ENCODE measurements at regions not wholly inside any gene's neighbourhood (a gene's known extent, or its start where the extent isn't known, plus 50 kb on each side); places are given as distances from the start of the nearest gene placed in this dataset.
"Not testable (repeated sequence)": the region's sequence is repeated elsewhere in the genome, so short reads cannot be mapped to it uniquely, and the experiment has no call there.

GRCh38 chr9:2386566-2386965 is 235.0 kb upstream of the VLDLR start:
- no peaks in the 10 kb centered on the region for H3K27me3 ChIP-seq (ENCODE audit: control insufficient read depth, insufficient read depth, low read length, poor library complexity, severe bottlenecking)
- H3K36me3 ChIP-seq (ENCODE audit: control insufficient read depth, insufficient read depth, low read length): no peaks in the 10 kb centered on the region
- no peaks in the 10 kb centered on the region for H3K4me1 ChIP-seq (ENCODE audit: control insufficient read depth, insufficient read depth, low read length)
- H3K9me3 ChIP-seq (ENCODE audit: control insufficient read depth, low read length): no peaks in the 10 kb centered on the region
- H3K27ac ChIP-seq (ENCODE audit: insufficient read depth, low read depth, low read length, poor library complexity, severe bottlenecking): no peak overlapping the region
- no peak overlapping the region for H3K4me3 ChIP-seq (ENCODE audit: insufficient read depth, low read depth, low read length)

GRCh38 chr9:2387166-2387565 is 234.4 kb upstream of the VLDLR start:
- H3K36me3 ChIP-seq (ENCODE audit: control insufficient read depth, insufficient read depth, low read length): no peaks in the 10 kb centered on the region
- H3K9me3 ChIP-seq (ENCODE audit: control insufficient read depth, low read length): no peaks in the 10 kb centered on the region
- no peaks in the 10 kb centered on the region for H3K4me1 ChIP-seq (ENCODE audit: control insufficient read depth, insufficient read depth, low read length)
- no peaks in the 10 kb centered on the region for H3K27me3 ChIP-seq (ENCODE audit: control insufficient read depth, insufficient read depth, low read length, poor library complexity, severe bottlenecking)
- WGBS, 2 experiments: 96 to 97% methylated on average over 4 of the region's 4 CpGs
- no peak overlapping the region for H3K4me3 ChIP-seq (ENCODE audit: insufficient read depth, low read depth, low read length)
- no peak overlapping the region for H3K27ac ChIP-seq (ENCODE audit: insufficient read depth, low read depth, low read length, poor library complexity, severe bottlenecking)

GRCh38 chr9:2389404-2389803 is 232.2 kb upstream of the VLDLR start:
- Histone ChIP-seq H3K4me1 (ENCODE audit: control insufficient read depth, insufficient read depth, low read length) (no peaks in the 10 kb centered on the region), H3K4me3 (ENCODE audit: insufficient read depth, low read depth, low read length) (no peak overlapping the region), H3K27me3 (ENCODE audit: control insufficient read depth, insufficient read depth, low read length, poor library complexity, severe bottlenecking) (no peaks in the 10 kb centered on the region), H3K27ac (ENCODE audit: insufficient read depth, low read depth, low read length, poor library complexity, severe bottlenecking) (no peak overlapping the region), H3K9me3 (ENCODE audit: control insufficient read depth, low read length) (no peaks in the 10 kb centered on the region), H3K36me3 (ENCODE audit: control insufficient read depth, insufficient read depth, low read length) (no peaks in the 10 kb centered on the region)

- 95% methylated on average over 4 of the region's 4 CpGs for WGBS, 2 experiments
These were observed 231.6 kb upstream of the VLDLR start for GRCh38 chr9:2390028-2390427.

GRCh38 chr9:2391509-2392132 is 230.0 kb upstream of the VLDLR start:
- H3K36me3 ChIP-seq (ENCODE audit: control insufficient read depth, insufficient read depth, low read length); H3K27me3 ChIP-seq (ENCODE audit: control insufficient read depth, insufficient read depth, low read length, poor library complexity, severe bottlenecking); H3K4me3 ChIP-seq (ENCODE audit: insufficient read depth, low read depth, low read length); H3K9me3 ChIP-seq (ENCODE audit: control insufficient read depth, low read length); H3K27ac ChIP-seq (ENCODE audit: insufficient read depth, low read depth, low read length, poor library complexity, severe bottlenecking); H3K4me1 ChIP-seq (ENCODE audit: control insufficient read depth, insufficient read depth, low read length): not testable (repeated sequence)

More at GRCh38 chr9:2390028-2390427, 231.6 kb upstream of the VLDLR start:
- H3K4me1 ChIP-seq (ENCODE audit: control insufficient read depth, insufficient read depth, low read length): no peaks in the 10 kb centered on the region
- H3K27ac ChIP-seq (ENCODE audit: insufficient read depth, low read depth, low read length, poor library complexity, severe bottlenecking): no peak overlapping the region
- H3K36me3 ChIP-seq (ENCODE audit: control insufficient read depth, insufficient read depth, low read length): no peaks in the 10 kb centered on the region
- no peaks in the 10 kb centered on the region for H3K9me3 ChIP-seq (ENCODE audit: control insufficient read depth, low read length)
- H3K27me3 ChIP-seq (ENCODE audit: control insufficient read depth, insufficient read depth, low read length, poor library complexity, severe bottlenecking): no peaks in the 10 kb centered on the region
- H3K4me3 ChIP-seq (ENCODE audit: insufficient read depth, low read depth, low read length): no peak overlapping the region

GRCh38 chr9:2394087-2394741 is 227.4 kb upstream of the VLDLR start:
- not testable (repeated sequence) for H3K9me3 ChIP-seq (ENCODE audit: control insufficient read depth, low read length); H3K4me3 ChIP-seq (ENCODE audit: insufficient read depth, low read depth, low read length); H3K27me3 ChIP-seq (ENCODE audit: control insufficient read depth, insufficient read depth, low read length, poor library complexity, severe bottlenecking); H3K4me1 ChIP-seq (ENCODE audit: control insufficient read depth, insufficient read depth, low read length); H3K36me3 ChIP-seq (ENCODE audit: control insufficient read depth, insufficient read depth, low read length); H3K27ac ChIP-seq (ENCODE audit: insufficient read depth, low read depth, low read length, poor library complexity, severe bottlenecking)

GRCh38 chr9:2395814-2396612 is 225.6 kb upstream of the VLDLR start:
- no peaks in the 10 kb centered on the region for H3K4me1 ChIP-seq (ENCODE audit: control insufficient read depth, insufficient read depth, low read length)
- 88 to 95% methylated on average over 2 of the region's 2 CpGs for WGBS, 2 experiments

GRCh38 chr9:2396622-2397285 is 224.8 kb upstream of the VLDLR start:
- Histone ChIP-seq H3K27me3 (ENCODE audit: control insufficient read depth, insufficient read depth, low read length, poor library complexity, severe bottlenecking) (no peaks in the 10 kb centered on the region), H3K36me3 (ENCODE audit: control insufficient read depth, insufficient read depth, low read length) (no peaks in the 10 kb centered on the region), H3K27ac (ENCODE audit: insufficient read depth, low read depth, low read length, poor library complexity, severe bottlenecking) (no peak overlapping the region), H3K4me1 (ENCODE audit: control insufficient read depth, insufficient read depth, low read length) (no peaks in the 10 kb centered on the region), H3K9me3 (ENCODE audit: control insufficient read depth, low read length) (no peaks in the 10 kb centered on the region), H3K4me3 (ENCODE audit: insufficient read depth, low read depth, low read length) (no peak overlapping the region)
- WGBS, 2 experiments: 50 to 64% methylated on average over 1 of the region's 1 CpG

More at GRCh38 chr9:2395814-2396612, 225.6 kb upstream of the VLDLR start:
- no peaks in the 10 kb centered on the region for H3K9me3 ChIP-seq (ENCODE audit: control insufficient read depth, low read length)
- H3K27ac ChIP-seq (ENCODE audit: insufficient read depth, low read depth, low read length, poor library complexity, severe bottlenecking): no peak overlapping the region
- H3K36me3 ChIP-seq (ENCODE audit: control insufficient read depth, insufficient read depth, low read length): no peaks in the 10 kb centered on the region
- no peak overlapping the region for H3K4me3 ChIP-seq (ENCODE audit: insufficient read depth, low read depth, low read length)
- no peaks in the 10 kb centered on the region for H3K27me3 ChIP-seq (ENCODE audit: control insufficient read depth, insufficient read depth, low read length, poor library complexity, severe bottlenecking)

GRCh38 chr9:2397875-2398274 is 223.7 kb upstream of the VLDLR start:
- H3K27ac ChIP-seq (ENCODE audit: insufficient read depth, low read depth, low read length, poor library complexity, severe bottlenecking); H3K4me1 ChIP-seq (ENCODE audit: control insufficient read depth, insufficient read depth, low read length); H3K36me3 ChIP-seq (ENCODE audit: control insufficient read depth, insufficient read depth, low read length); H3K27me3 ChIP-seq (ENCODE audit: control insufficient read depth, insufficient read depth, low read length, poor library complexity, severe bottlenecking); H3K9me3 ChIP-seq (ENCODE audit: control insufficient read depth, low read length); H3K4me3 ChIP-seq (ENCODE audit: insufficient read depth, low read depth, low read length): not testable (repeated sequence)

- not testable (repeated sequence) for H3K27me3 ChIP-seq (ENCODE audit: control insufficient read depth, insufficient read depth, low read length, poor library complexity, severe bottlenecking); H3K36me3 ChIP-seq (ENCODE audit: control insufficient read depth, insufficient read depth, low read length); H3K4me1 ChIP-seq (ENCODE audit: control insufficient read depth, insufficient read depth, low read length); H3K9me3 ChIP-seq (ENCODE audit: control insufficient read depth, low read length); H3K27ac ChIP-seq (ENCODE audit: insufficient read depth, low read depth, low read length, poor library complexity, severe bottlenecking); H3K4me3 ChIP-seq (ENCODE audit: insufficient read depth, low read depth, low read length)
- WGBS, 2 experiments: 75% methylated on average over 2 to 3 of the region's 3 CpGs
These were observed 219.8 kb upstream of the VLDLR start for GRCh38 chr9:2401746-2402145.

Measured in ectodermal cell (in vitro differentiated cells).